ENCODE measurements at regions not wholly inside any gene's neighbourhood (a gene's known extent, or its start where the extent isn't known, plus 50 kb on each side); places are given as distances from the start of the nearest gene placed in this dataset.

GRCh38 chr18:75773618-75774017 is 346.1 kb upstream of the SMIM21 start:
- TF ChIP-seq CTCF (IDR thresholded peaks at IDR 0.05; ENCODE audit: low read depth, low read length) = no peak
- no peak overlapping the region for H3K4me3 ChIP-seq (ENCODE audit: low read depth, low read length)

- no peak for TF ChIP-seq CTCF (IDR thresholded peaks at IDR 0.05; ENCODE audit: low read depth, low read length)
- no peak overlapping the region for H3K4me3 ChIP-seq (ENCODE audit: low read depth, low read length)
Measured at GRCh38 chr18:75762758-75763157, 335.3 kb upstream of the SMIM21 start.

- TF ChIP-seq CTCF (IDR thresholded peaks at IDR 0.05; ENCODE audit: low read depth, low read length) = no peak
- no peak overlapping the region for H3K4me3 ChIP-seq (ENCODE audit: low read depth, low read length)
Measured at GRCh38 chr18:75760208-75760607, 332.7 kb upstream of the SMIM21 start.

- H3K4me3 ChIP-seq (ENCODE audit: low read depth, low read length) = no peak overlapping the region
- no peak for TF ChIP-seq CTCF (IDR thresholded peaks at IDR 0.05; ENCODE audit: low read depth, low read length)
Measured at GRCh38 chr18:75757951-75758350, 330.4 kb upstream of the SMIM21 start.

- no peak for TF ChIP-seq CTCF (IDR thresholded peaks at IDR 0.05; ENCODE audit: low read depth, low read length)
- H3K4me3 ChIP-seq (ENCODE audit: low read depth, low read length) = no peak overlapping the region
Measured at GRCh38 chr18:75754433-75754832, 326.9 kb upstream of the SMIM21 start.

- TF ChIP-seq CTCF (IDR thresholded peaks at IDR 0.05; ENCODE audit: low read depth, low read length) = no peak
Measured at GRCh38 chr18:75753753-75754152, 326.2 kb upstream of the SMIM21 start.

GRCh38 chr18:75752740-75753263 is 325.3 kb upstream of the SMIM21 start:
- TF ChIP-seq CTCF (IDR thresholded peaks at IDR 0.05; ENCODE audit: low read depth, low read length) = no peak
- H3K4me3 ChIP-seq (ENCODE audit: low read depth, low read length) = no peak overlapping the region

More at GRCh38 chr18:75753753-75754152, 326.2 kb upstream of the SMIM21 start:
- no peak overlapping the region for H3K4me3 ChIP-seq (ENCODE audit: low read depth, low read length)
